Esophagus squamous epithelium (tissue), 4 donors: ENCODE measurements at regions not wholly inside any gene's neighbourhood (a gene's known extent, or its start where the extent isn't known, plus 50 kb on each side); places are given as distances from the start of the nearest gene placed in this dataset.

Experiments used
- POLR2A ChIP-seq, 4 donors: fragments of 450-650 bp; IDR thresholded peaks; one replicate each; pipeline ENCODE4 v1.6.1; 2017; ENCODE audit warnings: antibody characterized with exemption in 4 of 4, mild to moderate bottlenecking in 4 of 4, moderate library complexity in 3 of 4
- TF ChIP-seq, protein P1 (sequence below), 6 experiments: fragments of 450-650 bp in 4 of 6; fragments of 200-600 bp in 2 of 6; sonication (generic) in 2 of 6; IDR thresholded peaks; one replicate each; pipeline ENCODE4 v1.5.1; 2016 to 2019; ENCODE audit warnings: antibody characterized with exemption in 6 of 6, mild to moderate bottlenecking in 4 of 6, moderate library complexity in 4 of 6

DNA sequence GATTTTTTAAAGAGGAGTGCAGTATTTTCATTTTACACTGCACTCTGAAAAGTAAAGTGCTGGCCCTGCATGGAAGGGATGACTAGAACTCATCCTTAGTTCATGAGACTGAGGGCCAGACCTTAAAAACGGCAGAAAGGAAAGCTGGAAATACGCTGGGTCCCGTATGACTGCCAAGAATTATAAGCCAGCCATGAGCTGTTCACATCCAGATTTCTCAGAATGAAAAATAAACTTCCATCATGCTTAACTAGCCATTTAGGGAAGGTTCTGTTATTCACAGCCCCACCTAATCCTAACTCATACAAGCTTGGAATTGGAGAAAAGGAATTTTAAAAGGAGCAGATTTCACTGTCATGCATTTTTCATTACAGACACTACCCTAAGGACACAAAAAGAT lies 894.4 kb downstream of the FAT4 start:
- TF ChIP-seq, protein P1, sequence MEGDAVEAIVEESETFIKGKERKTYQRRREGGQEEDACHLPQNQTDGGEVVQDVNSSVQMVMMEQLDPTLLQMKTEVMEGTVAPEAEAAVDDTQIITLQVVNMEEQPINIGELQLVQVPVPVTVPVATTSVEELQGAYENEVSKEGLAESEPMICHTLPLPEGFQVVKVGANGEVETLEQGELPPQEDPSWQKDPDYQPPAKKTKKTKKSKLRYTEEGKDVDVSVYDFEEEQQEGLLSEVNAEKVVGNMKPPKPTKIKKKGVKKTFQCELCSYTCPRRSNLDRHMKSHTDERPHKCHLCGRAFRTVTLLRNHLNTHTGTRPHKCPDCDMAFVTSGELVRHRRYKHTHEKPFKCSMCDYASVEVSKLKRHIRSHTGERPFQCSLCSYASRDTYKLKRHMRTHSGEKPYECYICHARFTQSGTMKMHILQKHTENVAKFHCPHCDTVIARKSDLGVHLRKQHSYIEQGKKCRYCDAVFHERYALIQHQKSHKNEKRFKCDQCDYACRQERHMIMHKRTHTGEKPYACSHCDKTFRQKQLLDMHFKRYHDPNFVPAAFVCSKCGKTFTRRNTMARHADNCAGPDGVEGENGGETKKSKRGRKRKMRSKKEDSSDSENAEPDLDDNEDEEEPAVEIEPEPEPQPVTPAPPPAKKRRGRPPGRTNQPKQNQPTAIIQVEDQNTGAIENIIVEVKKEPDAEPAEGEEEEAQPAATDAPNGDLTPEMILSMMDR (IDR thresholded peaks at IDR 0.05): no peak
- TF ChIP-seq POLR2A (IDR thresholded peaks at IDR 0.05): no peak
